HG03066 (cell line): ENCODE measurements at regions not wholly inside any gene's neighbourhood (a gene's known extent, or its start where the extent isn't known, plus 50 kb on each side); places are given as distances from the start of the nearest gene placed in this dataset.

ENCODE experiments used
- ATAC-seq: cut with Tn5 transposase; IDR thresholded peaks from one replicate; pipeline ENCODE4 v1.9.1; 2021; ENCODE audit warnings: low read depth; ENCODE audit not compliant: unreplicated experiment

GRCh38 chr5:175805256-175806011, 65.9 kb upstream of the CPLX2 start:
- no peak for ATAC-seq

- no peak for ATAC-seq
Measured at GRCh38 chr5:175808711-175809110, 62.7 kb upstream of the CPLX2 start.

- no peak for ATAC-seq
Measured at GRCh38 chr5:175809531-175810121, 61.8 kb upstream of the CPLX2 start.

- ATAC-seq = no peak
Measured at GRCh38 chr5:175810457-175810856, 60.9 kb upstream of the CPLX2 start.

GRCh38 chr5:175811589-175811988, 59.8 kb upstream of the CPLX2 start:
- ATAC-seq = no peak

GRCh38 chr5:175813943-175814630, 57.3 kb upstream of the CPLX2 start:
- no peak for ATAC-seq

GRCh38 chr5:175814691-175815090, 56.7 kb upstream of the CPLX2 start:
- ATAC-seq = no peak

- no peak for ATAC-seq
Measured at GRCh38 chr5:175815126-175815913, 56.1 kb upstream of the CPLX2 start.

GRCh38 chr5:175816348-175816747, 55.0 kb upstream of the CPLX2 start:
- no peak for ATAC-seq

- no peak for ATAC-seq
Measured at GRCh38 chr5:175819090-175819425, 52.3 kb upstream of the CPLX2 start.

- ATAC-seq = no peak
Measured at GRCh38 chr5:175820230-175820629, 51.1 kb upstream of the CPLX2 start.
